GM12892 (cell line): ENCODE measurements at regions not wholly inside any gene's neighbourhood (a gene's known extent, or its start where the extent isn't known, plus 50 kb on each side); places are given as distances from the start of the nearest gene placed in this dataset.

Experiments
- DNase-seq: peaks from one replicate; pipeline ENCODE4 v3.0.0; 2011; ENCODE audit not compliant: insufficient read length
- FAIRE-seq: peaks from 2 replicates; lab custom pipeline; 2011; peaks lifted over from hg19 to GRCh38; lab: Jason Lieb, UNC
- POLR2A ChIP-seq: IDR thresholded peaks from 2 replicates; pipeline ENCODE4 v1.6.1; 2011; ENCODE audit warnings: low read depth, low read length, control low read depth
- POLR2AphosphoS5 ChIP-seq: IDR thresholded peaks from 2 replicates; pipeline ENCODE4 v1.6.1; 2011; ENCODE audit warnings: low read depth, low read length, control low read depth
- TAF1 ChIP-seq: IDR thresholded peaks from 2 replicates; pipeline ENCODE4 v1.6.1; 2011; ENCODE audit warnings: low read depth, mild to moderate bottlenecking, control low read depth, low read length, borderline replicate concordance

DNA sequence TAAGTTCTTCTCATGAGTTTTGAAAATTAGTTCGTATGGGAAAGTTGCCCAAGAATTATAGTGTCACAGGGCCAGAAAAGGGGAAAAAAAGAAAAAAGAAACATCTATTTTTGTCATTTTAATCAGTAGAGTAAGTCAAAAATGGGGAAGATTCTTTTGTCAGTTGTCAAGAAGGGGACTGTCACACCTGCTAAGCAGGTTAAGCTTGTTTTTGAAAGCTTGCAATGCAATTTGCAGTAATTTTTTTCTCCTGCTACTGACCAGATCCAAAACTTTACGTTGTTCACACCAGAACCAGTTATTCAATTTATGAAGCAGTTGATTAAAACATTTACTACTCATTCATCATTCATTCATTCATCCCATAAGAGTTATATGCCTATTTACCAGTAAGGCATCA lies 171.4 kb downstream of the SOX4 start:
- DNase-seq (no peak), FAIRE-seq (no peak)
- no peak for TF ChIP-seq POLR2A
- TF ChIP-seq POLR2AphosphoS5 = no peak
- no peak for TF ChIP-seq TAF1

DNA sequence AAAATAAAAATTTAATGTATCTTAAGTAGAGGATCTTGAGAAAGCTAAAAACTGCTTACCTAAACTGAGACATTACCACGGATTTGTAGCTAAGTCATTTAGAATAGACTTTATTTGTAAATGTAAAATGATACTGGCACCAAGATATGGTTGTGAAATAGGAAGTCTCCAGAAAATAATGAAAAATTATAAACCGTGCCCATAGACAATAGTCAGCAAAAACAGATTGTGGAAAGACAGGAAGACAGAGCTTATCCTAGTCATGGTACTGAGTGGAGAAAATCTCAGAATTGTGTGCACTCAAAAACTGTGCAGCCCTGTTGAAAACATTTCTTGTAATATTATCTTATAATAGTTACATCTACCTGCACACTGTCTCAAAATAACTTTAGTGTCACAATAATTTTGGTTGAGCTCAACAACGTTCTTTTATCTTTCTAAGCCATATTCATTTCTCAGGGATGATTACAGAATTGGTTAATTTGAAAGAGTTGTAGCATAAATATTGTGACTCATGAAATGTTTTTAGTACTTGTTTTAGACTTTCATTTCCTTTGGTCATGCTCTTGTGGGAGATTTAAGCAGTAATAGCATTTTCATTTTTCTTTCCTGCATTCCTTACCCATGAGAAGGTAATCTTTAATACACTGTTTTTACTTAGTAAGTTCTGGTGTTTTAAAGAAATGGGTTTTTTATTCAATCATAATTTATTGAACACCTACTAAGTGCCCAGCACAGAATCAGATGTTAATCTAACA lies 174.5 kb downstream of the SOX4 start:
- no peak for DNase-seq

DNA sequence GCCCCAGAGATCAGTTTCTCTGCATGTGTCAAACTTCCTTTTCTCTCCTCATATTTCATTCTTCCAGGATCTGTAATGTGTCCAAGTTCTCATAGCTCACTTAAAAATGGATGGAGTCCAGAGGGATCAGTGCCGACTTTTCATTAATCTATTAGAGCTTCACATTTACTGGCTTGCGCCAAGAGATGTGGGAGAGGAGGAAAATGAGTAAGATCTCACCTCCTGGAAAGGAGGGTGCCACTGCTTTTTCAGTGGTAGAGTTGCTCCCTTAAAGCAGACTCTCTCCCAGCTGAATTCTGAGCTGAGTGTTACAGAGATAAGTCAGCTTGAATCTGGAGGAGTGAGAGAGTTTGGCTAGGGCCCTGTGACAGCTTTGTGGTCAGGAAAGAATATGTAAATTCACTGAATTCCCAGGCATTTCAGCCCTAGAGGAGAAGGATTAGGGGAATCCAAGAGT lies 175.9 kb downstream of the SOX4 start:
- DNase-seq (no peak), FAIRE-seq (no peak)
- TF ChIP-seq POLR2A = no peak
- no peak for TF ChIP-seq POLR2AphosphoS5
- no peak for TF ChIP-seq TAF1

More for the DNA sequence above, 174.5 kb downstream of the SOX4 start:
- FAIRE-seq = no peak
- TF ChIP-seq TAF1 (no peak), POLR2A (no peak), POLR2AphosphoS5 (no peak)

DNA sequence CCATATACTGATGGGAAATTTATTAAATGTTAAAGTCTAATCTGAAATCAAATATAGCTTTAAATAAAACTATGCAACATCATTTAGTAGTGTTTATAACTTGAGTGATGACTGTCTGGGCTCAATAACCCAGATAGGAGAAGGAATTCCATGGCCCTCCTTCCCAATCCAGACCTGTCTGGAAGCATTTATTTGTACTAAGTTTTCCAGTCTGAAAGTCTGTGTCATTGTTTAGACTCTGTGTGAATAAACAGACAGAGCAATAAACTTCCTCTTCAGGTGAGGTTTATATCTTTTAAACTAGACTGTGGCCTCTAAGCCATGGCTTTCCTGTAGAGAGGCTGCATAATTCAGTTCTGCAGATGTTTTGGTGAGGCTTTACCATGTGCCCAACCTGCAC lies 176.4 kb downstream of the SOX4 start:
- DNase-seq = no peak
- no peak for FAIRE-seq
- no peak for TF ChIP-seq POLR2AphosphoS5
- no peak for TF ChIP-seq POLR2A
- TF ChIP-seq TAF1 = no peak

DNA sequence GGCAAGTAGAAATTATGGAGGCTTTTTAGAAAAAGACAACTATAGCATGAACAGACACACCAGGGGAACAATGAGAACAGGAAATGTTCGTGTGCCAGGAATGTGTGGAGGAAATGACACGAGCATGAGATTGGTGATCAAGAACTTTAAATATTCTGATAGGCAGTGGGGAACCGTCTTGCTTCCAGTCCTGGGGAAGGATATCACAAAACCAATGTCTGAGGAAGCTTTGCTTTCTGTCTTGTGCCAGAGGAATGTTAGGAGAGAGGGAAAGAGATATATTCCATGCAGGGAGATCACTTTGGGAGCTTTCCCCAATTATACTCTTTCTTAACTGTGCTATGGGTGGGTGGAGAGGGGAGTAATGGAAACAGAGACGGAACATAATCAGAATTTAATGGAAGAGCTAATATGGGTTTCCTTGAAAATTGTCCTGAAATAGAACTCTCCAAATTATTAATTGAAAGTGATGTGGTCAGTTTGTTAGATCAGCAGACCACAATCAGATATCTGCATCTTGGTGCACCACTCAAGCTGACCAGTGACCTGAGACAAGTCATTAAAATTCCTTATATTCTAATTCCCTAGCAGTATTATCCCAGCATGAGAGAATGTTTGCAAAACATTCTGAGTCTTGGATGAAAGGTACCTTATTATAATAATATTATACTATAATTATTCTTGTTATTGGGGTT lies 178.2 kb downstream of the SOX4 start:
- TF ChIP-seq POLR2AphosphoS5 (no peak), TAF1 (no peak), POLR2A (no peak)
- DNase-seq (no peak), FAIRE-seq (no peak)

- no peak for FAIRE-seq
- no peak for DNase-seq
- TF ChIP-seq POLR2A (no peak), TAF1 (no peak), POLR2AphosphoS5 (no peak)
Measured at GRCh38 chr6:21772477-21772876, 178.9 kb downstream of the SOX4 start.

DNA sequence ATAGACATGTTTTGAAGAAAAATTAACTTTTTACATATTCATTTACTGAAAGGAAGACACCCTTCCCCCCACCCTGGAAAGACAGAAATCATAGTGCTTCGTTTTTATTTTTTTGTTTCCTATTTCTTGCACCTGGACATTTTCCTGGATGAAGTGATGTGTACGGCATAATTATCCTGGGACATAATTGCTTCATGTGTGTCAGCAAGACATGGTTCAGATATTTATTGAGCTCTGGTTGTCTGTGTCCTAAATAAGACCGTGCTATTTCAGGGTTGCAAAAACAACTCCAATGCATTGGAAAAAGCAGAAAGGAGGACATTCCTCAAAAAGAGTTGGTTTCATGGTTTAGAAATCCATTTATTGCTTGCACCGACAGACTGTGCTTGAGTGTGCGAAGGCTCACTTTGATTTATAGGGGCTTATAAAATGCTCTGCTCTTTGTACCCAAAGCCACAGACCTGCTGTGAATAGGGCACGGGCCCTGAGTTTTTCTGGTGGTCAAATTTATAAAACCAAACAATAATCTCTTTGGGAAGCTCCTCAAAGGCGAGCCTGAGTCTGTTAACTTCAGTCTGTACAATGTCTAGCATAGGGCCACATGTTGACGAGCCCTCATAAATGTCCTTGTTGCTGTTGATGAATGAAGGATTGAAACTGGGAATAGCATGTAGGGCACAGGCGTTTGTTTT lies 179.5 kb downstream of the SOX4 start:
- FAIRE-seq (no peak), DNase-seq (no peak)
- TF ChIP-seq TAF1 = no peak
- TF ChIP-seq POLR2A = no peak
- TF ChIP-seq POLR2AphosphoS5 = no peak

DNA sequence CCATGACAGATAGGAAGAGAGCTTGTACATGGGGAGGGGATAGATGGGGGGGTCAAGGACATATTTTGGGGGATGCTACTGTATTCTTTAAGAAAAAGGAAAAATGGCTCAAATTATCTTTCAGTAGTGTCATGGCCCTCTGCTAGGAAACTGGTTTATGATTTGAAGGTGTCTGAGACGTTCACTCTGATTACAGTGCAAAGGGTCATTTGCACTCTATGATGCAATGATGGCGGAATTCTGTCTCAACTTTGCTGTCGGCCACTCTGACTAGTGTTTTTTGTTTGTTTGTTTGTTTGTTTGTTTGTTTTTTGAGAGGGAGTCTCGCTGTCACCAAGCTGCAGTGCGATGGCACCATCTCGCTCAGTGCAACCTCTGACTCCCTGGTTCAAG lies 180.0 kb downstream of the SOX4 start:
- FAIRE-seq = no peak
- DNase-seq = no peak
- TF ChIP-seq POLR2A (no peak), TAF1 (no peak), POLR2AphosphoS5 (no peak)

GRCh38 chr6:21777846-21778245 lies 184.3 kb downstream of the SOX4 start:
- DNase-seq (no peak), FAIRE-seq (no peak)
- TF ChIP-seq TAF1 (no peak), POLR2AphosphoS5 (no peak), POLR2A (no peak)

- TF ChIP-seq TAF1 (no peak), POLR2A (no peak), POLR2AphosphoS5 (no peak)
- FAIRE-seq (no peak), DNase-seq (no peak)
Measured at GRCh38 chr6:21780141-21780540, 186.6 kb downstream of the SOX4 start.

GRCh38 chr6:21780679-21781078 lies 187.1 kb downstream of the SOX4 start:
- DNase-seq (no peak), FAIRE-seq (no peak)
- TF ChIP-seq TAF1 (no peak), POLR2AphosphoS5 (no peak), POLR2A (no peak)
